ENCODE measurements at regions not wholly inside any gene's neighbourhood (a gene's known extent, or its start where the extent isn't known, plus 50 kb on each side); places are given as distances from the start of the nearest gene placed in this dataset.

DNA sequence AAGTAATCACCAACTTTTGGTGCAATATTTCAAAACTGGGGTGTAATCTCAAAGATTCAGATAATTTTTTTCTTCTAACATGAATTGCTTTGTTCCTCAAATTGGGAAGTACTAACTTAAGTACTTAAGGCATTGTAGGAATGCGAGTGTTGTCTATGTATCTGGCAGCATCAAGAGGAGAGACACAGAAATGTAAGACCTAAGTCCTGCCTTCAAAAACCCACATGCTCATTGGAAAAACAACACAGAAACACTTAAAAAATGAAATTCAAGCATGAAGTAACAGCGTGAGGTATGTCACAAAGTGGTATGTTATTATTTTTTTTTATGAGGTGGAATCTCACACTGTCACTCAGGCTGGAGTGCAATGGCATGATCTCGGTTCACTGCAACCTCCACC, 288.5 kb downstream of the ZEB1 start:
- DNase-seq (ENCODE audit: insufficient read length, low spot score): no peak
- no peak for TF ChIP-seq POLR2A (IDR thresholded peaks at IDR 0.05; ENCODE audit: low read depth, low read length)
- no peak for FAIRE-seq

- no peak for TF ChIP-seq POLR2A (IDR thresholded peaks at IDR 0.05; ENCODE audit: low read depth, low read length)
- FAIRE-seq (no peak), DNase-seq (ENCODE audit: insufficient read length, low spot score) (no peak)
Measured at GRCh38 chr10:31606841-31607240, 287.8 kb downstream of the ZEB1 start.

DNA sequence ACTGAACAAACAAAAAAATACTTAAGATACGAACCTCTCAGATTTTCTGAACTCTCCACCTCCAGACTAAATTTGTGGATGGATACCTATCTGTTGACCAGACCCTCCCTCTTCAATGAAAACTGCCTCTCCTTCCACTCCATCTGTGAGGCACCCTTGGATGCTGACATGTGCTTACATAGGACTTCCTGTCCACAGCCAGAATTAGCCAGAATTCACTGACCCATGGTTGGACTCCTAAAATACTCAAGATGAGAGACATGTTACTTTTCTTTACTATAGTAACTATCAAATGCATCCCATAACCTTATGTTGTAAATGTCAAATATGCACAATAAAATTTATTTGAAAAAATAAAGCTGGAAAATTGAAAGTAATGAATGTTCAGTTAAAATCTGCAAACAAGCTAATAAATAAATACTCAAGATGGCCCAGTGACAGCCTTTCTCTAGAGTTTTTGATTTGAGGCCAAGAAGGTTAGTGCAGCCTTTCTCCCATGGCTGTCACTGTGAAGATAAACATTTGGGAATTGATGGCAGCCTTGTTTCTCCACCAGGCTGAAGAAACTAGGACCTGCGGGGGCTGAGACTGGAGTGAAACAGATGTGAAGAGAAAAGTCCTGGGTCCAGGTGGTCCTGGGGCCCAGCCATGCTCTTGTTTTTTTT, 287.0 kb downstream of the ZEB1 start:
- TF ChIP-seq POLR2A (IDR thresholded peaks at IDR 0.05; ENCODE audit: low read depth, low read length): no peak
- FAIRE-seq: no peak
- DNase-seq (ENCODE audit: insufficient read length, low spot score): no peak

- no peak for TF ChIP-seq POLR2A (IDR thresholded peaks at IDR 0.05; ENCODE audit: low read depth, low read length)
- DNase-seq (ENCODE audit: insufficient read length, low spot score) (no peak), FAIRE-seq (no peak)
Measured at GRCh38 chr10:31605426-31605825, 286.4 kb downstream of the ZEB1 start.

DNA sequence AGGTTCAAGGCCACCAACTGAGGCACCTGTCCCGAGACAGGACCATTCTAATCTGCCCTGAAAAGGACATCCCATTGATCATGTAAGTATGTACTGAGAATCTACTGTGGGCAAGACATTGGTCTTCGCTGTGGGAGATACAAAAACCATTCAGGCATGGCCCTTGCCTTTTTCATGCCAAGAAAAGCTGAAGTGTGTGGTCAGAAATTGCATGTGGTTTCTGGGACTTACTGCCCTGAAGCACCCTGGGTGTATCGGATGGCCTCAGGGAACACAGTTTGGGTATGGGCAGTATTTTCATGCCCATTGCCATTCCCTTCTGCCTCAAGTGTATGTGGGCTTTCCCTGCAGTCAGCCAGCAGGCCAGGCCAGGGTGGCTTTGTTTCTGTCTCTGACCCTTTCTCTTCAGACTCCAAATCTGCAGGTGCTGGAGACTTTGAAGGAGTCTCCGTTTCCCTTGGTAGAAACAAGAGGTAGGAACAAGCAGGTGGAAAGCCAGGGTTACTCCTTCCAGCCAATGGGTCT, 285.7 kb downstream of the ZEB1 start:
- TF ChIP-seq POLR2A (IDR thresholded peaks at IDR 0.05; ENCODE audit: low read depth, low read length): no peak
- no peak for DNase-seq (ENCODE audit: insufficient read length, low spot score)
- FAIRE-seq: no peak

DNA sequence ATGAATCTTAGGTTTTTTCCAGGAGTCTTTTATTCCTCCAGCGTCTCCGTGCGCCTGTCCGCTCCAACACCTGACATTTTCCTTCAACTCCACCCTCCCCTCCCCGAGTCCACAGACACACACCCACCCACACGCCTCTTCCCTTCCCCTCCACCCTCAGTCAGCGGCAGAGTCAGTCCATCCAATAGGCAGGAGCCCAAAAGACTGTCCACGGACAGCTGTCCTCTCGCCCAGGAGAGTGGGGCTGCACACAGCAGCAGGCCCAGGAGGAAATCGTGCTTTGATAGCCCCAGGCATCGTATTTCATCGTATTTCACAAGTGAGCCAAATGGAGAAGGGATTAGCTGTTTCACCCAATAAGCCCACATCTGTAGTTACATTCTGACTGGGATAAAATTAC, 285.1 kb downstream of the ZEB1 start:
- no peak for TF ChIP-seq POLR2A (IDR thresholded peaks at IDR 0.05; ENCODE audit: low read depth, low read length)
- DNase-seq (ENCODE audit: insufficient read length, low spot score): no peak
- FAIRE-seq: no peak

DNA sequence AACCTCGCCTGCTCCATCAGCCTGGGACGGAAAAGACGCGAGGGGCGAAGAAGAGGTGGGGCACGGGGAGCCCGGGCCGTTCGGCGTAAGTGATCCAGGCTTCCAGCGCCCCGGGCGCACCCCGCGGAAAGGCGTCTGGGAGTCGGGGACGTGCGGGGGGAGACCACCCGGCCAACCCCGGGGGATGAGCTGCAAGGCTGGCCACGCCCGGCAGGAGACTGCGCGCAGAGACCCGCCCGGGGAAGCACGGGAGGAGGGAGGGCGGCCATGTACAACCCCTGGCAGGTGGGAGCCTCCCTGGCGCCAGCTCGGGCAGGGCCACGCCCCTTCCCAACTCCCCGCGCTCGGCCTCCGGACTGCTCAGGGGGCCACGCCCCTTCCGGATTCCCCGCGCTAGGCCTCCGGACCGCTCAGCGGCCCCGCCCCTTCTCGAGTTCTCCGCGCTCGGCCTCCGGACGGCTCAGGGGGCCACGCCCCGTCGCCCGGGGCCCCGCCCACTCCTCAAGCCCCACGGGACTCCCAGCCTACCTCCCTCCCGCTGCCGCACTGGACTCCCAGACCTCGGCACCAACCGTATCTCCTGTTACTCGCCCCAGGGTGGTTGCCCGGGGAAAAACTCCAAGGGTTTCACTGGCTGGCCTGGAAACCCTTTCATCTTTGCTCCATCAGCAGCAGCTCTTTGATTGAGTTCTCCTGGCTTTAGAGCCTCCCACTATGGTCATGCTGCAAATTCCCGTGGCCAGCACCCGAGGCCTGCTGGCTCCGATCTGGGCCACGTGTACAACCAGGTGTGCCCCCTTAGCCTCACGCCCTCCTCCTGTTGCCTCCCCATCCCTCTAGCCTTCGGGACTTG, 284.4 kb downstream of the ZEB1 start:
- FAIRE-seq: peak; percentile 38

GRCh38 chr10:31602541-31603234, 283.7 kb downstream of the ZEB1 start:
- TF ChIP-seq POLR2A (IDR thresholded peaks at IDR 0.05; ENCODE audit: low read depth, low read length): no peak
- FAIRE-seq: no peak
- DNase-seq (ENCODE audit: insufficient read length, low spot score): no peak

More for the DNA sequence above, 284.4 kb downstream of the ZEB1 start:
- DNase-seq (ENCODE audit: insufficient read length, low spot score): peak; percentile 97
- TF ChIP-seq POLR2A (IDR thresholded peaks at IDR 0.05; ENCODE audit: low read depth, low read length): no peak

DNA sequence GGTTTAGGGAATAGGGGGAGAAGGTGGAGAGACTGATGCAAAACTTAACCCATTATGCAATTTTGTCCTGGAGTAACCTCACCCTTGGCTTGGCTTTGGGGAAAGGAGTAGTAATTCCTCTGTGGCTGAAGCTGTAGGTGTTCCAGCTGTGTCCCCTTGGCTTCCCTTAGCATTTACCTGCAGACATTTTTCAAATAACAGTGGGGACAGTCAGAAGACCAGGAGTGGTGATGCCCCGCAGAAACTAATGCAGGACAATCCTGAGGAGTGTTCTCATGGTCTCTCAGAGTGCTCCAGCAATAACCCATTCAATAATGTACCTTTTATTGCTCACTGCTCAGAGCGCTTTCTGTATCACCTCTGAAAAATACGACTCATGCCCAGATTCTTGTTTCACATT, 282.1 kb downstream of the ZEB1 start:
- FAIRE-seq: no peak
- DNase-seq (ENCODE audit: insufficient read length, low spot score): no peak
- no peak for TF ChIP-seq POLR2A (IDR thresholded peaks at IDR 0.05; ENCODE audit: low read depth, low read length)

- FAIRE-seq: no peak
- TF ChIP-seq POLR2A (IDR thresholded peaks at IDR 0.05; ENCODE audit: low read depth, low read length): no peak
- DNase-seq (ENCODE audit: insufficient read length, low spot score): no peak
Measured at GRCh38 chr10:31599626-31600504, 280.8 kb downstream of the ZEB1 start.

GRCh38 chr10:31596765-31597164, 277.7 kb downstream of the ZEB1 start:
- FAIRE-seq (no peak), DNase-seq (ENCODE audit: insufficient read length, low spot score) (no peak)
- no peak for TF ChIP-seq POLR2A (IDR thresholded peaks at IDR 0.05; ENCODE audit: low read depth, low read length)

- FAIRE-seq (no peak), DNase-seq (ENCODE audit: insufficient read length, low spot score) (no peak)
- no peak for TF ChIP-seq POLR2A (IDR thresholded peaks at IDR 0.05; ENCODE audit: low read depth, low read length)
Measured at GRCh38 chr10:31595992-31596391, 277.0 kb downstream of the ZEB1 start.

DNA sequence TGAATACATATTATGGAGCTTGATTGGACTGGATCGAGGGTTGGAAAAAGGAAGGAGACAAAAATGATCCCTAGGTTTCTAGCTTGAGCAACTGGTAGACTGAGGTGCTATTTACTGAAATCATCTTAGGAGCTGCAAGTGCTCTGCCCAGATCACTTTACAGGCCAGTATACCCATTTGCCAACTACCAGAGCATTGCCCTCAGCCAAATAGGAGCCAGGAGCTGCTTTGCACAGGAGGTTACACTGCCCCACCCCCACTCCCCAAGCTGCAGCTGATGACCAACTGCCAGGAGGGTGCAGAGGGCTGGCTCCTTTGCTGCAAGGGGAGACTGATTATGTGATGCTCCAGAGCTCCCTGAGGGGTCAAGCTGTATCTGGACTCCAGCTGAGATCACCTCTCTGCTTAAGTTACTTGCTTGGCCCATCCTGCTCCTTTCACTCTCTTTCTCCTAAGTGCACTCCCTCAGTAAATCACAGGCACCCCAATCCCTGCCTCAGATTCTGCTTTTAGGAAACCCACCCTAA, 275.4 kb downstream of the ZEB1 start:
- TF ChIP-seq POLR2A (IDR thresholded peaks at IDR 0.05; ENCODE audit: low read depth, low read length): no peak
- FAIRE-seq (no peak), DNase-seq (ENCODE audit: insufficient read length, low spot score) (no peak)
